ENCODE measurements at regions not wholly inside any gene's neighbourhood (a gene's known extent, or its start where the extent isn't known, plus 50 kb on each side); places are given as distances from the start of the nearest gene placed in this dataset.

GRCh38 chr1:36537190-36537768 lies 54.6 kb upstream of the CSF3R start:
- DNase-seq: no peak

- DNase-seq: no peak
These were observed 54.0 kb upstream of the CSF3R start for GRCh38 chr1:36536727-36537126.

GRCh38 chr1:36534711-36535412 lies 52.1 kb upstream of the CSF3R start:
- no peak for DNase-seq

GRCh38 chr1:36533897-36534296 lies 51.2 kb upstream of the CSF3R start:
- DNase-seq: no peak

- DNase-seq: no peak
These were observed 50.2 kb upstream of the CSF3R start for GRCh38 chr1:36532810-36533401.

All from stimulated activated CD4-positive, alpha-beta T cell treated with anti-CD3 and anti-CD28 coated beads, Interleukin-4, amount 100 ng/mL, for 1 hour (primary cell).